ENCODE measurements at regions not wholly inside any gene's neighbourhood (a gene's known extent, or its start where the extent isn't known, plus 50 kb on each side); places are given as distances from the start of the nearest gene placed in this dataset.

DNA sequence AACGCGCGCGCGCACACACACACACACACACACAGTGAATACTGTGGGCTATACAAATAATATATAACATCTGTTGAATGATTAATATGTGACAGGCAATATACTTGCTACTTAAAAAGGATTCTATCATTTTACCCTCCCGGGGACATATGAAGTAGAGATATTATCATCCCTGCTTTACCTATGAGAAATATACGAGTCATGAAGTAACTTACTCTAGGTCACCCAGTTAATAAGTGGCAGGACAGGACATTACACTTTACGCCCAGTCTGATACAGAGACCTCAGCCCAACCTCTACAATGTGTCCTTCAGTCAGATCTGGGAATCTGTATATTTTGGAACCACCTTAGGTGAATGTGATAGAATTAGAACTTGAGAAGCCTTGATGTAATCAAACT, 55.4 kb downstream of the CCDC54 start:
- DNase-seq (ENCODE audit: low spot score), result no peak
- no peaks in the 10 kb centered on the region for H3K9me3 ChIP-seq (ENCODE audit: control insufficient read depth in 4 of 4, low read length in 3 of 4)
- H3K27ac ChIP-seq (ENCODE audit: low read depth in 1 of 2, low read length in 2 of 2), result no peak overlapping the region
- WGBS, result 70% methylated on average over 8 of the region's 8 CpGs
- H3K36me3 ChIP-seq (ENCODE audit: control insufficient read depth in 4 of 4, insufficient read depth in 3 of 4, low read depth in 1 of 4, low read length in 3 of 4), result no peaks in the 10 kb centered on the region
- H3K9ac ChIP-seq (ENCODE audit: low read depth in 1 of 2, low read length in 2 of 2), result no peak overlapping the region
- peak overlapping the region in 1 of 3 donors; percentile 92 for H3K4me3 ChIP-seq (ENCODE audit: low read depth in 1 of 3, low read length in 3 of 3)
- TF ChIP-seq GABPA (IDR thresholded peaks at IDR 0.05 in 1 of 2, conservative IDR thresholded peaks at IDR 0.05 in 1 of 2), result no peak
- H3K27me3 ChIP-seq (ENCODE audit: control insufficient read depth in 4 of 4, insufficient read depth in 4 of 4, low read length in 3 of 4), result no peaks in the 10 kb centered on the region
- H3K4me1 ChIP-seq (ENCODE audit: control insufficient read depth in 4 of 4, insufficient read depth in 4 of 4, low read length in 3 of 4), result peaks cover 2 to 24% (median 16%) of the 10 kb centered on the region in 4 donors

DNA sequence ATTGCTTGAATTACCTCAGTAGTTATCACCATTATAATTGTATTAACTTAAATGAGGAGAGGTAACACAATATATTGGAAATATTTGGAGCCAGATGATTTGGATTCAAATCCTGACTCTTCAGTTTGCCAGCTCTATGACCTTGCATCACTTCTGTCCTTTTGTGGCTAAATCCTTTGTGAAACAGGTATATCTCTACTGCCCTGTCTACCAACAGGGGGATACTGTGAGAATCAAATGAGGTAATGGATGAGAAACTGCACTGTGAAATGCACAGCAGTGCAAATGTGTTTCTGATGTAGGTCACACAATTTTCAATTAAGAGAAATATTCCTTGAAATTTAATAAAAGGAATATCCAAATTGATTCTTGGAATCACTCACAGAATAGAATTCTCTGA, 58.8 kb downstream of the CCDC54 start:
- peaks cover 0 to 9% (median 2%) of the 10 kb centered on the region in 4 donors for H3K4me1 ChIP-seq (ENCODE audit: control insufficient read depth in 4 of 4, insufficient read depth in 4 of 4, low read length in 3 of 4)
- no peaks in the 10 kb centered on the region for H3K9me3 ChIP-seq (ENCODE audit: control insufficient read depth in 4 of 4, low read length in 3 of 4)
- TF ChIP-seq, protein P1, sequence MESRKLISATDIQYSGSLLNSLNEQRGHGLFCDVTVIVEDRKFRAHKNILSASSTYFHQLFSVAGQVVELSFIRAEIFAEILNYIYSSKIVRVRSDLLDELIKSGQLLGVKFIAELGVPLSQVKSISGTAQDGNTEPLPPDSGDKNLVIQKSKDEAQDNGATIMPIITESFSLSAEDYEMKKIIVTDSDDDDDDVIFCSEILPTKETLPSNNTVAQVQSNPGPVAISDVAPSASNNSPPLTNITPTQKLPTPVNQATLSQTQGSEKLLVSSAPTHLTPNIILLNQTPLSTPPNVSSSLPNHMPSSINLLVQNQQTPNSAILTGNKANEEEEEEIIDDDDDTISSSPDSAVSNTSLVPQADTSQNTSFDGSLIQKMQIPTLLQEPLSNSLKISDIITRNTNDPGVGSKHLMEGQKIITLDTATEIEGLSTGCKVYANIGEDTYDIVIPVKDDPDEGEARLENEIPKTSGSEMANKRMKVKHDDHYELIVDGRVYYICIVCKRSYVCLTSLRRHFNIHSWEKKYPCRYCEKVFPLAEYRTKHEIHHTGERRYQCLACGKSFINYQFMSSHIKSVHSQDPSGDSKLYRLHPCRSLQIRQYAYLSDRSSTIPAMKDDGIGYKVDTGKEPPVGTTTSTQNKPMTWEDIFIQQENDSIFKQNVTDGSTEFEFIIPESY (IDR thresholded peaks at IDR 0.05), result no peak
- TF ChIP-seq YY1 (IDR thresholded peaks at IDR 0.05), result no peak
- no peak for TF ChIP-seq FOXA1 (IDR thresholded peaks at IDR 0.05)
- TF ChIP-seq, protein P2, sequence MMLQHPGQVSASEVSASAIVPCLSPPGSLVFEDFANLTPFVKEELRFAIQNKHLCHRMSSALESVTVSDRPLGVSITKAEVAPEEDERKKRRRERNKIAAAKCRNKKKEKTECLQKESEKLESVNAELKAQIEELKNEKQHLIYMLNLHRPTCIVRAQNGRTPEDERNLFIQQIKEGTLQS (IDR thresholded peaks at IDR 0.05), result no peak
- TF ChIP-seq NR2F2 (IDR thresholded peaks at IDR 0.05), result no peak
- no peak for TF ChIP-seq TAF1 (conservative IDR thresholded peaks at IDR 0.05)
- no peak for TF ChIP-seq RXRA (IDR thresholded peaks at IDR 0.05)
- TF ChIP-seq JUND (IDR thresholded peaks at IDR 0.05), result no peak
- TF ChIP-seq SP1 (IDR thresholded peaks at IDR 0.05), result no peak
- no peaks in the 10 kb centered on the region for H3K36me3 ChIP-seq (ENCODE audit: control insufficient read depth in 4 of 4, insufficient read depth in 3 of 4, low read depth in 1 of 4, low read length in 3 of 4)
- no peak overlapping the region for H3K27ac ChIP-seq (ENCODE audit: low read depth in 1 of 2, low read length in 2 of 2)
- H3K4me3 ChIP-seq (ENCODE audit: low read depth in 1 of 3, low read length in 3 of 3), result no peak overlapping the region
- H3K27me3 ChIP-seq (ENCODE audit: control insufficient read depth in 4 of 4, insufficient read depth in 4 of 4, low read length in 3 of 4), result no peaks in the 10 kb centered on the region
- DNase-seq (ENCODE audit: low spot score), result no peak
- H3K9ac ChIP-seq (ENCODE audit: low read depth in 1 of 2, low read length in 2 of 2), result no peak overlapping the region

DNA sequence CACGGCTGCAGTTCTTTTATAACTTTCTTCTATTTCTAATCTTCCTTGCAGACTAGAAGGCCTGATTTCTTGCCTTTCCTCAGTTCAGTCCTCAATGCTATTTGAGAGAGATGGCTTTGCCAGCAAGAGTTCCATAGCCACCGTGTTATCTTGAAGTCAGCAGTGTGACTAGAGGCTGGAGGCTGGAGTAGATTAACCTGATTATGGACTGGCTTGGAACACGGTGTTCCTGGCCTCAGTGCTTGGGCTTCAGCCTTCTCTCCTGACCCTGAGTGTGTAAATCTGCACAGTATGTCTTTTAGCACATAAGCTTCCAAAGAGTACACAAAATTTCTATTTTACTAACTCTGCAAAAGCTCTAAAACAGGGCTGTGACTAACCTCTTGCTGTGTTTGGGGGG, 61.4 kb downstream of the CCDC54 start:
- 80% methylated on average over 3 of the region's 3 CpGs for WGBS
- no peak overlapping the region for H3K4me3 ChIP-seq (ENCODE audit: low read depth in 1 of 3, low read length in 3 of 3)
- no peak overlapping the region for H3K9ac ChIP-seq (ENCODE audit: low read depth in 1 of 2, low read length in 2 of 2)
- no peaks in the 10 kb centered on the region for H3K36me3 ChIP-seq (ENCODE audit: control insufficient read depth in 4 of 4, insufficient read depth in 3 of 4, low read depth in 1 of 4, low read length in 3 of 4)
- H3K4me1 ChIP-seq (ENCODE audit: control insufficient read depth in 4 of 4, insufficient read depth in 4 of 4, low read length in 3 of 4), result no peaks in the 10 kb centered on the region
- H3K9me3 ChIP-seq (ENCODE audit: control insufficient read depth in 4 of 4, low read length in 3 of 4), result no peaks in the 10 kb centered on the region
- TF ChIP-seq GABPA (IDR thresholded peaks at IDR 0.05 in 1 of 2, conservative IDR thresholded peaks at IDR 0.05 in 1 of 2), result no peak
- TF ChIP-seq, protein P2 (IDR thresholded peaks at IDR 0.05), result no peak
- TF ChIP-seq HNF4G (IDR thresholded peaks at IDR 0.05), result no peak
- TF ChIP-seq NR2F2 (IDR thresholded peaks at IDR 0.05), result no peak
- H3K27me3 ChIP-seq (ENCODE audit: control insufficient read depth in 4 of 4, insufficient read depth in 4 of 4, low read length in 3 of 4), result no peaks in the 10 kb centered on the region
- no peak for DNase-seq (ENCODE audit: low spot score)
- no peak overlapping the region for H3K27ac ChIP-seq (ENCODE audit: low read depth in 1 of 2, low read length in 2 of 2)

DNA sequence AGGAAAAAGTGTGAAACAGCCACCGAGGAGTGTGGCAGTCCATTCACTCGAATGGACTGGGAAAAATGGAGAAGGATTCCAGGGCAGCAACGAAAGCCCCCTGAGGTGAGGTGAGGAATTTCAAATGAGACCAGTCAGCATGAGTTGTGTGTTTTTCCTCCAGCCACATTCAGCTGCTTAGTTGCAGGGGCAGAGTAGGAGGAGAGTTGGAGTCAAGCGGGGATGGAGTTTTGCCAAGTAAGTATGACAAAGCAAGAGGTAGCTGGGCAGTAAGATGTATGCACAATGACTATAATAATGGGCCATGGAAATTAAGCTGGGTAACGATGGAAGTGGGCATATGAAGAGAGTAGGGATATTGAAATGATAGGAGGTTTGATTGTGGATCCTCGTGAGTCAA, 64.4 kb downstream of the CCDC54 start:
- TF ChIP-seq, protein P2 (IDR thresholded peaks at IDR 0.05), result no peak
- no peak for TF ChIP-seq GABPA (IDR thresholded peaks at IDR 0.05 in 1 of 2, conservative IDR thresholded peaks at IDR 0.05 in 1 of 2)
- TF ChIP-seq YY1 (IDR thresholded peaks at IDR 0.05), result no peak
- no peak for TF ChIP-seq JUND (IDR thresholded peaks at IDR 0.05)
- TF ChIP-seq SP1 (IDR thresholded peaks at IDR 0.05), result no peak
- TF ChIP-seq RXRA (IDR thresholded peaks at IDR 0.05), result no peak
- TF ChIP-seq RAD21 (IDR thresholded peaks at IDR 0.05), result no peak
- TF ChIP-seq FOXA2 (IDR thresholded peaks at IDR 0.05), result no peak
- TF ChIP-seq FOXA1 (IDR thresholded peaks at IDR 0.05), result no peak
- TF ChIP-seq, protein P3, sequence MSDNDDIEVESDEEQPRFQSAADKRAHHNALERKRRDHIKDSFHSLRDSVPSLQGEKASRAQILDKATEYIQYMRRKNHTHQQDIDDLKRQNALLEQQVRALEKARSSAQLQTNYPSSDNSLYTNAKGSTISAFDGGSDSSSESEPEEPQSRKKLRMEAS (IDR thresholded peaks at IDR 0.05), result no peak
- TF ChIP-seq HNF4A (conservative IDR thresholded peaks at IDR 0.05), result no peak
- no peak for TF ChIP-seq EGR1 (IDR thresholded peaks at IDR 0.05; ENCODE audit: low read depth in 2 of 2)
- no peak for TF ChIP-seq HNF4G (IDR thresholded peaks at IDR 0.05)
- no peak for TF ChIP-seq NR2F2 (IDR thresholded peaks at IDR 0.05)
- Histone ChIP-seq H3K9ac (ENCODE audit: low read depth in 1 of 2, low read length in 2 of 2) (no peak overlapping the region), H3K4me3 (ENCODE audit: low read depth in 1 of 3, low read length in 3 of 3) (no peak overlapping the region), H3K4me1 (ENCODE audit: control insufficient read depth in 4 of 4, insufficient read depth in 4 of 4, low read length in 3 of 4) (no peaks in the 10 kb centered on the region), H3K27ac (ENCODE audit: low read depth in 1 of 2, low read length in 2 of 2) (no peak overlapping the region), H3K36me3 (ENCODE audit: control insufficient read depth in 4 of 4, insufficient read depth in 3 of 4, low read depth in 1 of 4, low read length in 3 of 4) (no peaks in the 10 kb centered on the region), H3K9me3 (ENCODE audit: control insufficient read depth in 4 of 4, low read length in 3 of 4) (no peaks in the 10 kb centered on the region), H3K27me3 (ENCODE audit: control insufficient read depth in 4 of 4, insufficient read depth in 4 of 4, low read length in 3 of 4) (no peaks in the 10 kb centered on the region)
- 79% methylated on average over 6 of the region's 6 CpGs for WGBS
- DNase-seq (ENCODE audit: low spot score), result no peak
